OCI-LY1 (cell line): ENCODE measurements at regions not wholly inside any gene's neighbourhood (a gene's known extent, or its start where the extent isn't known, plus 50 kb on each side); places are given as distances from the start of the nearest gene placed in this dataset.

ENCODE experiments used
- H2AFZ ChIP-seq: fragments of 200-600 bp; sonication (generic), shearing (Covaris generic); 2 replicates; pipeline ENCODE4 v1.6.0; 2014; ENCODE audit warnings: antibody characterized with exemption, mild to moderate bottlenecking, low read length
- H3F3A ChIP-seq: fragments of 200-600 bp; sonication (generic), shearing (Covaris generic); 2 replicates; pipeline ENCODE4 v1.6.0; 2014; ENCODE audit warnings: mild to moderate bottlenecking, antibody characterized with exemption, low read length, moderate library complexity; ENCODE audit not compliant: insufficient read depth
- H3K27ac ChIP-seq: fragments of 200-600 bp; sonication (generic); 2 replicates; pipeline ENCODE4 v1.5.1; 2014; ENCODE audit warnings: low read length, mixed run types, mild to moderate bottlenecking, low read depth; ENCODE audit not compliant: poor library complexity, severe bottlenecking
- H3K27me3 ChIP-seq: fragments of 200-600 bp; sonication (generic); 2 replicates; pipeline ENCODE4 v1.6.0; 2014; ENCODE audit warnings: antibody characterized with exemption, mild to moderate bottlenecking, low read length, moderate library complexity; ENCODE audit not compliant: insufficient read depth
- H3K36me3 ChIP-seq: fragments of 200-600 bp; sonication (generic); 2 replicates; pipeline ENCODE4 v1.6.1; 2014; ENCODE audit warnings: mild to moderate bottlenecking, antibody characterized with exemption, low read length, moderate library complexity, mixed read lengths; ENCODE audit not compliant: insufficient read depth
- H3K4me1 ChIP-seq: fragments of 200-600 bp; sonication (generic); 2 replicates; pipeline ENCODE4 v1.5.1; 2014; ENCODE audit warnings: mild to moderate bottlenecking, low read length, moderate library complexity; ENCODE audit not compliant: insufficient read depth, severe bottlenecking
- H3K4me2 ChIP-seq: fragments of 200-600 bp; sonication (generic), shearing (Covaris generic); 2 replicates; pipeline ENCODE4 v1.6.1; 2014; ENCODE audit warnings: low read length
- H3K4me3 ChIP-seq: fragments of 200-600 bp; sonication (generic); 2 replicates; pipeline ENCODE4 v1.5.1; 2014; ENCODE audit warnings: low read length, low read depth, mild to moderate bottlenecking, mixed read lengths; ENCODE audit not compliant: poor library complexity, severe bottlenecking
- H3K79me2 ChIP-seq: fragments of 200-600 bp; shearing (Covaris generic); 2 replicates; pipeline ENCODE4 v1.6.1; 2016; ENCODE audit warnings: mixed run types, low read length, mixed read lengths; ENCODE audit not compliant: insufficient read depth
- H3K9ac ChIP-seq: fragments of 200-600 bp; sonication (generic), shearing (Covaris generic); 2 replicates; pipeline ENCODE4 v1.6.1; 2014; ENCODE audit warnings: mild to moderate bottlenecking, low read length, mixed read lengths
- H3K9me2 ChIP-seq: fragments of 200-600 bp; sonication (generic), shearing (Covaris generic); 2 replicates; pipeline ENCODE4 v1.6.1; 2014; ENCODE audit warnings: low read depth, mild to moderate bottlenecking, low read length, mixed read lengths
- H3K9me3 ChIP-seq: fragments of 200-600 bp; shearing (Covaris generic); 2 replicates; pipeline ENCODE4 v1.6.1; 2014; ENCODE audit warnings: low read length, mixed read lengths
- H4K20me1 ChIP-seq: fragments of 200-600 bp; sonication (generic), shearing (Covaris generic); 2 replicates; pipeline ENCODE4 v1.6.0; 2016; ENCODE audit warnings: mild to moderate bottlenecking, low read length; ENCODE audit not compliant: insufficient read depth
- CTCF ChIP-seq: fragments of 200-600 bp; sonication (generic), shearing (Covaris generic); IDR thresholded peaks from 2 replicates; pipeline ENCODE4 v1.5.1; 2017; ENCODE audit warnings: mild to moderate bottlenecking, antibody characterized with exemption, low read length, moderate library complexity, mixed read lengths
- EZH2 ChIP-seq: fragments of 200-600 bp; sonication (generic), shearing (Covaris generic); IDR thresholded peaks from 2 replicates; pipeline ENCODE4 v1.8.0; 2017; ENCODE audit warnings: borderline replicate concordance, mixed run types, mild to moderate bottlenecking, antibody characterized with exemption, low read length, moderate library complexity, mixed read lengths

GRCh38 chr21:32114419-32115035, 164.3 kb downstream of the MIS18A start:
- Histone ChIP-seq H2AFZ (no peak overlapping the region), H3K4me1 (no peaks in the 10 kb centered on the region), H3K27me3 (no peaks in the 10 kb centered on the region), H3K9ac (no peak overlapping the region), H3K4me2 (no peak overlapping the region), H4K20me1 (no peaks in the 10 kb centered on the region), H3K4me3 (no peak overlapping the region), H3F3A (no peaks in the 10 kb centered on the region), H3K27ac (no peak overlapping the region), H3K9me2 (no peaks in the 10 kb centered on the region), H3K79me2 (no peaks in the 10 kb centered on the region), H3K36me3 (no peaks in the 10 kb centered on the region), H3K9me3 (no peaks in the 10 kb centered on the region)
- TF ChIP-seq CTCF (no peak), EZH2 (no peak)

GRCh38 chr21:32113486-32113885, 165.4 kb downstream of the MIS18A start:
- Histone ChIP-seq H3K4me2 (no peak overlapping the region), H3K4me1 (no peaks in the 10 kb centered on the region), H3K4me3 (no peak overlapping the region), H3K9ac (no peak overlapping the region), H3F3A (no peaks in the 10 kb centered on the region), H3K27me3 (no peaks in the 10 kb centered on the region), H3K9me2 (no peaks in the 10 kb centered on the region), H3K36me3 (no peaks in the 10 kb centered on the region), H3K79me2 (no peaks in the 10 kb centered on the region), H3K27ac (no peak overlapping the region), H2AFZ (no peak overlapping the region), H3K9me3 (no peaks in the 10 kb centered on the region), H4K20me1 (no peaks in the 10 kb centered on the region)
- TF ChIP-seq EZH2 (no peak), CTCF (no peak)

- Histone ChIP-seq H3K9ac (no peak overlapping the region), H3K36me3 (no peaks in the 10 kb centered on the region), H3K9me2 (no peaks in the 10 kb centered on the region), H3K4me1 (no peaks in the 10 kb centered on the region), H2AFZ (no peak overlapping the region), H3K79me2 (no peaks in the 10 kb centered on the region), H3K4me2 (no peak overlapping the region), H3K27ac (no peak overlapping the region), H3K27me3 (no peaks in the 10 kb centered on the region), H3K9me3 (no peaks in the 10 kb centered on the region), H3K4me3 (no peak overlapping the region), H3F3A (no peaks in the 10 kb centered on the region), H4K20me1 (no peaks in the 10 kb centered on the region)
- no peak for TF ChIP-seq EZH2
- TF ChIP-seq CTCF = no peak
These were observed 166.7 kb downstream of the MIS18A start for GRCh38 chr21:32112195-32112594.
